Thoracic aorta (tissue), 2 donors: ENCODE measurements at regions not wholly inside any gene's neighbourhood (a gene's known extent, or its start where the extent isn't known, plus 50 kb on each side); places are given as distances from the start of the nearest gene placed in this dataset.

Experiments
- ATAC-seq: fragments of 150-250 bp; one replicate; pipeline ENCODE4 v1.8.0; 2017; ENCODE audit warnings: low read depth; ENCODE audit not compliant: insufficient number of reproducible peaks, low FRiP score
- DNase-seq: peaks from one replicate; pipeline ENCODE4 v3.0.0-alpha.2; 2020; ENCODE audit warnings: low spot score
- H3K27ac ChIP-seq, 2 donors: fragments of 200-600 bp; sonication (generic); 1 replicate in 1 of 2; 2 replicates in 1 of 2; pipeline ENCODE4 v1.5.1; 2016; ENCODE audit warnings: mild to moderate bottlenecking in 2 of 2, moderate library complexity in 2 of 2
- H3K27me3 ChIP-seq: fragments of 200-600 bp; sonication (generic); replicated peaks from 2 replicates; pipeline ENCODE4 v1.6.0; 2016; ENCODE audit warnings: mild to moderate bottlenecking; ENCODE audit not compliant: insufficient read depth
- H3K36me3 ChIP-seq: fragments of 200-600 bp; sonication (generic); one replicate; pipeline ENCODE4 v1.5.1; 2016
- H3K4me1 ChIP-seq, 2 donors: fragments of 200-600 bp; sonication (generic); 1 replicate in 1 of 2; 2 replicates in 1 of 2; pipeline versions ENCODE4 v1.5.1 to v1.6.0; 2016; ENCODE audit warnings: low read depth in 2 of 2, mild to moderate bottlenecking in 1 of 2; ENCODE audit not compliant: control insufficient read depth in 1 of 2
- H3K4me3 ChIP-seq: fragments of 200-600 bp; sonication (generic); 2 replicates; pipeline ENCODE4 v1.5.1; 2016; ENCODE audit warnings: mild to moderate bottlenecking
- H3K9me3 ChIP-seq: fragments of 200-600 bp; sonication (generic); 2 replicates; pipeline ENCODE4 v1.5.1; 2016
- CTCF ChIP-seq: fragments of 200-600 bp; sonication (generic); IDR thresholded peaks from one replicate; pipeline ENCODE4 v1.5.1; 2019; ENCODE audit warnings: antibody characterized with exemption

- no peaks in the 10 kb centered on the region for H3K4me1 ChIP-seq
- H3K36me3 ChIP-seq: no peaks in the 10 kb centered on the region
- H3K27ac ChIP-seq: no peak overlapping the region
- no peaks in the 10 kb centered on the region for H3K27me3 ChIP-seq
- TF ChIP-seq CTCF: no peak
- no peak for ATAC-seq
- H3K4me3 ChIP-seq: no peak overlapping the region
- H3K9me3 ChIP-seq: no peaks in the 10 kb centered on the region
- no peak for DNase-seq
Observed at GRCh38 chr3:117746066-117746465, 1036.5 kb downstream of the TUSC7 start.

GRCh38 chr3:117748131-117748530 is 1038.6 kb downstream of the TUSC7 start:
- Histone ChIP-seq H3K4me1 (no peaks in the 10 kb centered on the region), H3K27me3 (no peaks in the 10 kb centered on the region), H3K9me3 (no peaks in the 10 kb centered on the region), H3K4me3 (no peak overlapping the region), H3K27ac (no peak overlapping the region), H3K36me3 (no peaks in the 10 kb centered on the region)
- ATAC-seq (no peak), DNase-seq (no peak)
- no peak for TF ChIP-seq CTCF

- Histone ChIP-seq H3K27me3 (no peaks in the 10 kb centered on the region), H3K4me3 (no peak overlapping the region), H3K27ac (no peak overlapping the region), H3K9me3 (no peaks in the 10 kb centered on the region), H3K4me1 (no peaks in the 10 kb centered on the region), H3K36me3 (no peaks in the 10 kb centered on the region)
- DNase-seq (no peak), ATAC-seq (no peak)
- TF ChIP-seq CTCF: no peak
Observed at GRCh38 chr3:117750674-117751269, 1041.2 kb downstream of the TUSC7 start.

GRCh38 chr3:117751651-117752050 is 1042.1 kb downstream of the TUSC7 start:
- Histone ChIP-seq H3K27me3 (no peaks in the 10 kb centered on the region), H3K4me3 (no peak overlapping the region), H3K4me1 (no peaks in the 10 kb centered on the region), H3K9me3 (no peaks in the 10 kb centered on the region), H3K36me3 (no peaks in the 10 kb centered on the region), H3K27ac (no peak overlapping the region)
- no peak for TF ChIP-seq CTCF
- ATAC-seq (no peak), DNase-seq (no peak)

GRCh38 chr3:117752984-117753717 is 1043.6 kb downstream of the TUSC7 start:
- ATAC-seq: no peak

More at GRCh38 chr3:117752984-117753717, 1043.6 kb downstream of the TUSC7 start:
- Histone ChIP-seq H3K27me3 (no peaks in the 10 kb centered on the region), H3K9me3 (no peaks in the 10 kb centered on the region), H3K36me3 (no peaks in the 10 kb centered on the region), H3K4me1 (no peaks in the 10 kb centered on the region), H3K4me3 (no peak overlapping the region), H3K27ac (no peak overlapping the region)
- no peak for TF ChIP-seq CTCF
- DNase-seq: no peak
